ENCODE measurements at regions not wholly inside any gene's neighbourhood (a gene's known extent, or its start where the extent isn't known, plus 50 kb on each side); places are given as distances from the start of the nearest gene placed in this dataset.
"Not testable (repeated sequence)": the region's sequence is repeated elsewhere in the genome, so short reads cannot be mapped to it uniquely, and the experiment has no call there.

- DNase-seq: no peak
- no peak for TF ChIP-seq CTCF (IDR thresholded peaks at IDR 0.05; ENCODE audit: low read depth, low read length, missing control alignments)
- H3K4me3 ChIP-seq (ENCODE audit: low read depth, low read length): no peak overlapping the region
- H3K27me3 ChIP-seq (replicated peaks): no peaks in the 10 kb centered on the region
- H3K36me3 ChIP-seq (replicated peaks): no peaks in the 10 kb centered on the region
- in situ Hi-C loops (cut with HindIII; ENCODE audit: low pct_ligation_motif_present, low sequenced_read_pairs): no loop called here
- H3K27ac ChIP-seq: no peak overlapping the region
These were observed 155.6 kb upstream of the TMEM132C start for GRCh38 chr12:128111333-128111732.

- Histone ChIP-seq H3K27ac (no peak overlapping the region), H3K27me3 (replicated peaks) (no peaks in the 10 kb centered on the region), H3K4me3 (ENCODE audit: low read depth, low read length) (no peak overlapping the region), H3K36me3 (replicated peaks) (no peaks in the 10 kb centered on the region)
- no peak for TF ChIP-seq CTCF (IDR thresholded peaks at IDR 0.05; ENCODE audit: low read depth, low read length, missing control alignments)
- DNase-seq: no peak
- in situ Hi-C loops (cut with HindIII; ENCODE audit: low pct_ligation_motif_present, low sequenced_read_pairs): no loop called here
These were observed 155.0 kb upstream of the TMEM132C start for GRCh38 chr12:128111951-128112350.

GRCh38 chr12:128113250-128113649 lies 153.7 kb upstream of the TMEM132C start:
- H3K36me3 ChIP-seq (replicated peaks); H3K27me3 ChIP-seq (replicated peaks); in situ Hi-C loops (cut with HindIII; ENCODE audit: low pct_ligation_motif_present, low sequenced_read_pairs); H3K27ac ChIP-seq; H3K4me3 ChIP-seq (ENCODE audit: low read depth, low read length); DNase-seq: not testable (repeated sequence)

- H3K27me3 ChIP-seq (replicated peaks): no peaks in the 10 kb centered on the region
- DNase-seq: no peak
- H3K36me3 ChIP-seq (replicated peaks): no peaks in the 10 kb centered on the region
- no peak for TF ChIP-seq CTCF (IDR thresholded peaks at IDR 0.05; ENCODE audit: low read depth, low read length, missing control alignments)
- in situ Hi-C loops (cut with HindIII; ENCODE audit: low pct_ligation_motif_present, low sequenced_read_pairs): no loop called here
- H3K27ac ChIP-seq: no peak overlapping the region
- H3K4me3 ChIP-seq (ENCODE audit: low read depth, low read length): no peak overlapping the region
These were observed 152.5 kb upstream of the TMEM132C start for GRCh38 chr12:128114485-128114884.

- in situ Hi-C loops (cut with HindIII; ENCODE audit: low pct_ligation_motif_present, low sequenced_read_pairs): no loop called here
- DNase-seq: no peak
These were observed 150.4 kb upstream of the TMEM132C start for GRCh38 chr12:128116537-128116936.

GRCh38 chr12:128120035-128120434 lies 146.9 kb upstream of the TMEM132C start:
- in situ Hi-C loops (cut with HindIII; ENCODE audit: low pct_ligation_motif_present, low sequenced_read_pairs): no loop called here
- no peak for DNase-seq
- H3K4me3 ChIP-seq (ENCODE audit: low read depth, low read length): no peak overlapping the region
- no peak for TF ChIP-seq CTCF (IDR thresholded peaks at IDR 0.05; ENCODE audit: low read depth, low read length, missing control alignments)
- no peak overlapping the region for H3K27ac ChIP-seq
- H3K27me3 ChIP-seq (replicated peaks): no peaks in the 10 kb centered on the region
- no peaks in the 10 kb centered on the region for H3K36me3 ChIP-seq (replicated peaks)

More at GRCh38 chr12:128116537-128116936, 150.4 kb upstream of the TMEM132C start:
- H3K27me3 ChIP-seq (replicated peaks): no peaks in the 10 kb centered on the region
- H3K27ac ChIP-seq: no peak overlapping the region
- no peak overlapping the region for H3K4me3 ChIP-seq (ENCODE audit: low read depth, low read length)
- no peaks in the 10 kb centered on the region for H3K36me3 ChIP-seq (replicated peaks)
- TF ChIP-seq CTCF (IDR thresholded peaks at IDR 0.05; ENCODE audit: low read depth, low read length, missing control alignments): no peak
